Smooth muscle cell (in vitro differentiated cells): ENCODE measurements at regions not wholly inside any gene's neighbourhood (a gene's known extent, or its start where the extent isn't known, plus 50 kb on each side); places are given as distances from the start of the nearest gene placed in this dataset.

Experiments used
- DNase-seq: peaks from one replicate; lab custom pipeline; 2025; ENCODE audit not compliant: unreplicated experiment; lab: John Stamatoyannopoulos, UW
- H2AFZ ChIP-seq: fragments of 200-600 bp; sonication (generic); 2 replicates; pipeline ENCODE4 v1.6.0; 2016; ENCODE audit warnings: antibody characterized with exemption, low read depth, mild to moderate bottlenecking
- H3F3A ChIP-seq: fragments of 200-600 bp; sonication (generic); 2 replicates; pipeline ENCODE4 v1.6.0; 2017; ENCODE audit warnings: antibody characterized with exemption, low read depth
- H3K27ac ChIP-seq: fragments of 200-600 bp; sonication (generic); 2 replicates; pipeline ENCODE4 v1.5.1; 2016; ENCODE audit warnings: low read depth, mild to moderate bottlenecking
- H3K27me3 ChIP-seq: fragments of 200-600 bp; sonication (generic); 2 replicates; pipeline ENCODE4 v1.6.1; 2016; ENCODE audit warnings: low read depth, mild to moderate bottlenecking
- H3K36me3 ChIP-seq: fragments of 200-600 bp; sonication (generic); 2 replicates; pipeline ENCODE4 v1.5.1; 2016; ENCODE audit warnings: low read depth
- H3K4me1 ChIP-seq: fragments of 200-600 bp; sonication (generic); 2 replicates; pipeline ENCODE4 v1.5.1; 2016; ENCODE audit warnings: low read depth
- H3K4me2 ChIP-seq: fragments of 200-600 bp; sonication (generic); 2 replicates; pipeline ENCODE4 v1.6.0; 2016; ENCODE audit warnings: mild to moderate bottlenecking
- H3K4me3 ChIP-seq: fragments of 200-600 bp; sonication (generic); 2 replicates; pipeline ENCODE4 v1.5.1; 2016; ENCODE audit warnings: mild to moderate bottlenecking
- H3K79me2 ChIP-seq: fragments of 200-600 bp; sonication (generic); 2 replicates; pipeline ENCODE4 v1.6.0; 2016; ENCODE audit warnings: low read depth, mild to moderate bottlenecking
- H3K9ac ChIP-seq: fragments of 200-600 bp; sonication (generic); 2 replicates; pipeline ENCODE4 v1.6.0; 2016; ENCODE audit warnings: low read depth
- H3K9me3 ChIP-seq: fragments of 200-600 bp; sonication (generic); replicated peaks from 2 replicates; pipeline ENCODE4 v1.5.1; 2016; ENCODE audit warnings: low read depth
- H4K20me1 ChIP-seq: fragments of 200-600 bp; sonication (generic); 2 replicates; pipeline ENCODE4 v1.6.0; 2016; ENCODE audit warnings: low read depth
- CTCF ChIP-seq: fragments of 200-600 bp; sonication (generic); IDR thresholded peaks from 2 replicates; pipeline ENCODE4 v1.5.1; 2017; ENCODE audit warnings: borderline replicate concordance, mild to moderate bottlenecking, antibody characterized with exemption; ENCODE audit not compliant: insufficient read depth, poor library complexity, severe bottlenecking
- WGBS: methylation state at CpG from one replicate; pipeline ENCODE4 v1.1.7; 2016; ENCODE audit warnings: low lambda C conversion rate; 5-methylcytosine and 5-hydroxymethylcytosine counted together

GRCh38 chr14:54232735-54233134 is 164.1 kb upstream of the CDKN3 start:
- no peak overlapping the region for H3K4me2 ChIP-seq
- H3K36me3 ChIP-seq = no peaks in the 10 kb centered on the region
- no peak for DNase-seq
- TF ChIP-seq CTCF = no peak
- no peaks in the 10 kb centered on the region for H3K27me3 ChIP-seq
- H3K9ac ChIP-seq = no peak overlapping the region
- no peak overlapping the region for H3K4me3 ChIP-seq
- H3K9me3 ChIP-seq = no peaks in the 10 kb centered on the region
- H3K27ac ChIP-seq = no peak overlapping the region
- H3K79me2 ChIP-seq = no peaks in the 10 kb centered on the region
- no peaks in the 10 kb centered on the region for H3F3A ChIP-seq
- no peaks in the 10 kb centered on the region for H3K4me1 ChIP-seq
- no peaks in the 10 kb centered on the region for H4K20me1 ChIP-seq
- no peak overlapping the region for H2AFZ ChIP-seq

- TF ChIP-seq CTCF = no peak
- H3K36me3 ChIP-seq = no peaks in the 10 kb centered on the region
- no peak overlapping the region for H3K4me3 ChIP-seq
- no peak for DNase-seq
- no peak overlapping the region for H2AFZ ChIP-seq
- no peaks in the 10 kb centered on the region for H3K27me3 ChIP-seq
- H3K4me1 ChIP-seq = no peaks in the 10 kb centered on the region
- no peak overlapping the region for H3K9ac ChIP-seq
- WGBS = 86% methylated on average over 3 of the region's 3 CpGs
- no peaks in the 10 kb centered on the region for H3F3A ChIP-seq
- no peaks in the 10 kb centered on the region for H4K20me1 ChIP-seq
- H3K9me3 ChIP-seq = no peaks in the 10 kb centered on the region
- no peak overlapping the region for H3K4me2 ChIP-seq
- no peaks in the 10 kb centered on the region for H3K79me2 ChIP-seq
- no peak overlapping the region for H3K27ac ChIP-seq
These were observed 155.3 kb upstream of the CDKN3 start for GRCh38 chr14:54241517-54241916.

GRCh38 chr14:54251356-54251755 is 145.5 kb upstream of the CDKN3 start:
- H3F3A ChIP-seq = no peaks in the 10 kb centered on the region
- no peaks in the 10 kb centered on the region for H4K20me1 ChIP-seq
- no peak overlapping the region for H3K4me3 ChIP-seq
- no peak for DNase-seq
- H2AFZ ChIP-seq = no peak overlapping the region
- TF ChIP-seq CTCF = no peak
- no peaks in the 10 kb centered on the region for H3K9me3 ChIP-seq
- H3K4me2 ChIP-seq = peak overlapping the region; percentile 53
- H3K27ac ChIP-seq = peak overlapping the region; percentile 61
- H3K27me3 ChIP-seq = no peaks in the 10 kb centered on the region
- no peaks in the 10 kb centered on the region for H3K79me2 ChIP-seq
- 33% methylated on average over 4 of the region's 4 CpGs for WGBS
- no peaks in the 10 kb centered on the region for H3K36me3 ChIP-seq
- H3K9ac ChIP-seq = peak overlapping the region; percentile 15
- H3K4me1 ChIP-seq = peaks cover 2% of the 10 kb centered on the region

- no peaks in the 10 kb centered on the region for H4K20me1 ChIP-seq
- H3K9ac ChIP-seq = no peak overlapping the region
- H3K36me3 ChIP-seq = no peaks in the 10 kb centered on the region
- H3K4me1 ChIP-seq = peaks cover 10% of the 10 kb centered on the region
- no peaks in the 10 kb centered on the region for H3K9me3 ChIP-seq
- no peaks in the 10 kb centered on the region for H3K27me3 ChIP-seq
- peak overlapping the region; percentile 53 for H3K4me2 ChIP-seq
- TF ChIP-seq CTCF = no peak
- no peaks in the 10 kb centered on the region for H3F3A ChIP-seq
- no peaks in the 10 kb centered on the region for H3K79me2 ChIP-seq
- DNase-seq = no peak
- no peak overlapping the region for H3K4me3 ChIP-seq
- 42% methylated on average over 2 of the region's 2 CpGs for WGBS
- peak overlapping the region; percentile 61 for H3K27ac ChIP-seq
- no peak overlapping the region for H2AFZ ChIP-seq
These were observed 144.6 kb upstream of the CDKN3 start for GRCh38 chr14:54252072-54252730.
